GM19397 (cell line): ENCODE measurements at regions not wholly inside any gene's neighbourhood (a gene's known extent, or its start where the extent isn't known, plus 50 kb on each side); places are given as distances from the start of the nearest gene placed in this dataset.
"Not testable (repeated sequence)": the region's sequence is repeated elsewhere in the genome, so short reads cannot be mapped to it uniquely, and the experiment has no call there.

Experiments used
- ATAC-seq: cut with Tn5 transposase; IDR thresholded peaks from one replicate; pipeline ENCODE4 v1.9.1; 2021; ENCODE audit warnings: mild to moderate bottlenecking, moderate library complexity; ENCODE audit not compliant: unreplicated experiment

DNA sequence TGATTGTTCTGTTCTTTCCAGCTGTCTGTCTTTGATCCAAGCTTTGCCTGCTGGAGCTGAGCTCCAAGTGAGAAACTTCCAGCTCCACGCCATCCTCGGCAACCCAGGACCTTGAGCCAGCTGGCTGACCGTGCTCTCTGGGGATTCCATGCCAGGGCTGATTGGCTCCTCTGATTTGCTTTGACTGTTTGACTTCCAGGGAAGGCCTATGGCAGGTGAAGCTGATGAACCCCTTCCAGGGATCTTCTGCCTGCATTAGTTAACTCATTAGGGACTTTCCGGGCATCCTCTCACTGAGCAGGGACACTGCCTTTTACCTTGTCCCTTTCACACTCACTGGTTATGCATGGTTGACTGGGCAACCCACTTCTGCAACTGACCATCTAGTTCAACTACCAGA lies 406.1 kb downstream of the RPS6KC1 start:
- ATAC-seq: no peak

DNA sequence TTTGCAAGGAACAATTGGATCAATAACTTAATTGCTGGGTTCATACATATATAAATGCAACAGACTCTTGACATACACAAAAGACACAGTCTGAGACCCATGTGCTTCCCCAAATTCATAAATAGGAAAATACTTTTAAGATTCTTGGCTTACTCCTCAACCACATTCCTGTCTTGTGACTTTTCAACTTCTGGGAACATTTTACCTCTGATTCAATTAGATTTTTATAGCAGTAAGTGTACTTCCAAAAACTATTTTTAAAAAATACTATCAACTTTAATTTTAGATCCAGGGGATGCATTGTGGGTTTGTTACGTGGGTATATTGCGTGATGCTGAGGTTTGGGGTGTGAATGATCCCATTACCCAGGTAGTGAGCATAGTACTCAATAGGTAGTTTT lies 406.7 kb downstream of the RPS6KC1 start:
- no peak for ATAC-seq

DNA sequence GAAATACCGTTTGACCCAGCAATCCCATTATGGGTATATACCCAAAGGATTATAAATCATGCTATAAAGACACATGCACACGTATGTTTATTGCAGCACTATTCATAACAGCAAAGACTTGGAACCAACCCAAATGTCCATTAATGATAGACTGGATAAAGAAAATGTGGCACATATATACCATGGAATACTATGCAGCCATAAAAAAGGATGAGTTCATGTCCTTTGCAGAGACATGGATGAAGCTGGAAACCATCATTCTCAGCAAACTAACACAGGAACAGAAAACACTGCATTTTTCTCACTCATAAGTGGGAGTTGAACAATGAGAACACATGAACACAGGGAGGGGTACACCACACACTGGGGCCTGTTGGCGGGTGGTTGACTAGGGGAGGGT lies 411.3 kb downstream of the RPS6KC1 start:
- not testable (repeated sequence) for ATAC-seq

DNA sequence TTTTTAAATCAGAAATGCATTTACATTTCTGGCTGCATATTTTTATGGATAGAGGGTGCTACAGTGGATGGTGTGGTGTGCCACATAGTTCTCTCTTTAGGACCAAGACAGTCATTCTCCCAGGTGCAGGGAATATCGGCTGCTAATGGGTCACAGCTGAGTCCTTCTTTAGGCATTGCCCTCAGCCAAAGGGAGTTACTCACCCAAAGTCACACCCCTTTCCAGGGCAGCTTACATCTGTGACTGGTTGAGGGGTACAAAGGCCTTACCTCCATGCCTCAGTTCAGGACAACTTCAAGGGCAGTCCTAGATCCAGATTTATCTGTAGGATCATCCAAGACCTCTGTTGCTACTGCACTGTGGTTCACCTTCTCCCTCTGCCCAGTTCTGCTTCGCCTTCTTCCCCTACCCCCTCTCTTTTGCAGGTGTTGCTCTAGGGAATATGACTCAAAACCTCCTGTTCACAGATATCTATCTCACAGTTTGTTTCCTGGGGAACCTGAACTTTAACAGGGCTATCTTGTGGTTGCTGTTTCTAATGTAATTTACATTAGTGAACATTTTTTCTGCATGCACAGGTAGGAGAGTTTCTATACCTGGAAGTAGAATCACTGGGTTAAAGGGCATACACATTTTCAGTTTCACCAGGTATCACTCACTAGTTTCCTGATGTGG lies 413.9 kb downstream of the RPS6KC1 start:
- ATAC-seq: no peak

DNA sequence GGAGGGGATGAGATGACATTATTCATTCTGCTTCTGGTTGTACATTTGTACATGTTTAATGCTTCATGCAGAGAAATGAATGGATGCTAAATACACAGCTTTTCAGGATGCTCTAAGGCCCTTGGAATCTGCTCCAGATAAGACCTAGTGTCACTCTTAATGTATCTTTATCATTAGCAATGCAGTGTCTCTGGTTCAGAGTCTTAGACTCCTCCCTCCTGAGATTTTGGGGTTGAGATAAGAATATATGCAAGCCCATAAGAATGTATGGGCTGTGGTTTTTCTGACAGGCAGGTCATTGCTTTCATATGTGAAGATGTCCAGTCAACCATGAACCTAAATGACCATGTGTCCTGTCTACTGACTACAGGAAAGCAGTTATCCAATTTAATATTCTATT lies 415.5 kb downstream of the RPS6KC1 start:
- no peak for ATAC-seq

DNA sequence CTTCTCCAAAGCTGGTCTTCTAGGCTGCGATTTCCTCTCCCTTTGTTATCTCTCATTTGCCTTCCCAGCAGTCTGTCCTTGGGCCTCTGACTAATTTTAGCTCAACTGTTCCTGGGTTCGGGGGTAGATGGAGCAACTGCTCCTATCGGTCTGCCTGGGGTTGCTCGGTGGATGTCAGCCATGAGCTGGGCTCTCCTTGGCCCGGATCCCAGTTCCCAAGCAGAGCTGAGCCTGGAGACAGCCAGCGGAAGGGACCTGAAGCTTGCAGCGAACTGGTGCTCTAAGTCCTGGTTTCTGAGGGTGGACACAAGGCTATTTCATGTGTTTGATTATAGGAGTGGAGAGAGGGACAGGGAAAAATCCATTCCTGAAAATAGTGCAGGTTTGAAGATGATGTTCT lies 423.0 kb downstream of the RPS6KC1 start:
- no peak for ATAC-seq

DNA sequence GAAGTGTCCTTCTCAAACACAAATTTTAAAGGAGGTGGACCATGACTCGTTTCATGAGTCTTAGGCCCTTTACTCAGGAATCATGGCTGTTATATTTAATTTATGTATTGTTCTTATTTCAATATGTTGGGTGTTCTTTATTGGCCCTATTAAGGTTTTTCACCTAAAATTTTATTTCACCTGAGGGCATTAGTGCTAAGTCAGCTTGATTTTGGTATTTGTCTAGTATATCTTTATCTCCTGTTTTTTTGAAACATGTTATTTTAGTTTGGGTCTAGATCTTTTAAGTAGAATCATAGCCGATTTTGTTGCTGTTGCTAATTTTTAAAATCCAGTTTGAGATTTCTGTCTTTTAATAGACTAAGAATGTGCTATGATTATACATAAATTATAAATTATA lies 430.4 kb downstream of the RPS6KC1 start:
- ATAC-seq: no peak

DNA sequence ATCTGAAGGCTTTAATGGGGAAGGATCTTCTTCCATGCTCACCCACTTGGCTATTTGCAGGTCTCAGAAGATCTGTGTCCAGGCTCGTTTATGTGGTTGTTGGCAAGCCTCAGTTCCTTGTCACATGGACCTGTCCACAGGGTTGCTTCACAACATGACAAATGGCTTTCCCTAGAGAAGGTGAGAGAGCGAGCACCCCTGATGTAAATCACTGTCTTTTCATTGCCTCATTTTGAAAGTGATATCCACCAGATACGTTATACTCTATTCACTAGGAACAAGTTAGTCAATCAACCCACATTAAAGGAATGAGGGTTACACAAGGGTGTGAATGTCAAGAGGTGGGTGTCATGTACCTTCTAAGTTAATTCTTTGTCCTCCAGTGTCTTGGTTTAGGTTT lies 433.3 kb downstream of the RPS6KC1 start:
- ATAC-seq: no peak

DNA sequence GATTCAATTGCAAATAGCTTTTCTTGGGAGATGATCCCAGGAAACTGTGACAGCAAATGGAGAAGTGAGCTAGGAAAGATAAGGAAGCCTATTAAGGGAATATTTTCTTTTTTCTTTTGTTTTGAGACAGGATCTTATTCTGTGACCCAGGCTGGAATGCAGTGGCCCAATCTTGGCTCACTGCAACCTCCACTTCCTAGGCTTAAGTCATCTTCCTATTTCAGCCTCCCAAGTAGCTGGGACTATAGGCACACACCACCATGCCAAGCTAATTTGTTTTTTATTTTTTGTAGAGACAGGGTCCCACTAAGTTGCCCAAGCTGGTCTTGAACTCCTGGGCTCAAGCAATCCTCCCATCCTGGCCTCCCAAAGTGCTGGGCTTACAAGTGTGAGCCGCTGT lies 433.7 kb downstream of the RPS6KC1 start:
- no peak for ATAC-seq

DNA sequence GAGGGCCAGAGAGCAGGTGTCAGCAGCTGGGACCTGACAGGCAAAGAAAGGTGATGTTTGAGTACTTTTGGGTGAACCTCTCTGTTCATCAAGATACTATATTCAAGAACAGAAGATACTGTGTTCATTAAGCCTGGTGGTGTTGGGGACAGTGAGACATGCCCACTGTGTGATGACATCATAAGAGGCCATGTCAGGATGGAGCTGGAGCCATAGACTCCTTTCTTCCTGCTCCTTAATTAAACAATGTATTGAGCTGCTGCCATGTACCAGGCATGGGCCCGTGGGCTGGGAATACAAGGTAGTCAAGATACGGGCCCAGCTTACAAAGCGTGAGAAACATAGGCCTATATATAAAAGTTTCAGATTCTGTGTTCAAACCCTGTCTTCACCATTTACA lies 435.4 kb downstream of the RPS6KC1 start:
- ATAC-seq: no peak

DNA sequence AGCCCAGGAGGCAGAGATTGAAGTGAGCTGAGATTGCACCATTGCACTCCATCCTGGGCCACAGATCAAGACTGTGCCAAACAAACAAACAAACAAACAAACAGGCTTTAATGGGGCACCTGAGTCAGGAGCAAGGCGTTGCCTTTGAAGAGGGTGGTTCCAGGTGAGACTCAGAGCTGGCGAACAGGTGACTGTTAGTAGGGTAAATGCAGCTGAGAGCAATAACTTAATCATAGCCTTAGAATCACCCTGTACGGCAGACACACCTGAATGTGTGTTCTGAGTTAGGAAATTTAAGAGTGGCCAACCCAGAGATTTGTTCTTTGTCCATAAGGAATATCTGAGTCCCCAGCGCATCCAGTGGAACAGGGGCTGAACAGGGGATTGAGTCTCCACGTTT lies 440.4 kb downstream of the RPS6KC1 start:
- no peak for ATAC-seq

DNA sequence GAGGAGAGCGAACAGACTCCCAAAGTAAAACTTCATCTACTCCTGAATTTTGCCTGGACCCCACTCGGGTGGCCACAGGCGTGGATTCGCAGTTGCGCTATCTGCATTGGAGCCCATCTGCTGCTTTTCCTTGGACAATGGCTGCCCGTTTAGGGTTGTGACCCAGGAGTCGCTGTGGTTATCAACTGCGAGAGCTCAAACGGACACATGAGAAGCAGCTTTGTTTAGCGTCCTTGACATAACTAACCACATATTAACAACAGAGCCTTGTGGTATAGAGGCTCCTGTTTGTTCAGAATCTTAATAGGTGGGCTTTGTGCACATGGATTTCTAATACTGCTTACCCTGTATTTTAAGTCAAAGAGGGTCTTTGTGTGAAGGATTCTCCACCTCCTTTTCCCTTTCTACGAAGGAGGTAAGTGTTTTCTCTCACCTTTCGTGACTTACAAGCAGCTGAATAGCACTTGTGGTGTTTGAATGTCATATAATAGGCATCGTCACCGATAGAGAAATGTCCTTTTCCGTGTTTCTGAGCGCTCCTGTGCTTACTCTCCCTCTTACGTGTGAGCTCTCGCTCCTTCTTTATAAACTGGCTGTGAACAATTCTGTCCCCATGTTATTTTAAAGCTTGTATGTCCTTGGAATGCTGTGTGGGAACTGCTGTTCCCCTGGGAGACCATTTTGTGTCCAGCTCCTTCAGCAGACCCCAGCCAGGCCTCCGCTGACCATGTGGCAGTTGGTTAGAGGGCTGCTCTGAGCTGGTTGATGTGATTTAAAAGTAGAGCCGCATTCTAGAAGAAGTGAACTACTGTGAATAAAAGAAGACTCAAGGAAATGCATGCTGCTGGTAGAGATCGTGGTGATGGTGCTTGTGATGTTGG lies 441.4 kb downstream of the RPS6KC1 start:
- no peak for ATAC-seq

DNA sequence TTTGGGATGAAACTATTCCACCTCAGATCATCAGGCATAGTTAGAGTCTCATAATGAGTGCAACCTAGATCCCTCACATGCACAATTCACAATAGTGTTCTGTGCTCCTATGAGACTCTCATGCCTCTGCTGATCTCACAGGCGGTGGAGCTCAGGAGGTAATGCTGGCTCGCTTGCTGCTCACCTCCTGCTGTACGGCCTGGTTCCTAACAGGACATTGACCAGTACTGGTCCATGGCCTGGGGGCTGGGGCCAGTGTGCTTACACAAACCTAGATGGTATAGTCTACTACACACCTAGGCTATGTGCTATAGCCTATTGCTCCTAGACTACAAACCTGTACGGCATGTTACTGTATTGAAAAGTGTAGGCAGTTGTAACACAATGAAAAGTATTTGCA lies 448.4 kb downstream of the RPS6KC1 start:
- no peak for ATAC-seq

DNA sequence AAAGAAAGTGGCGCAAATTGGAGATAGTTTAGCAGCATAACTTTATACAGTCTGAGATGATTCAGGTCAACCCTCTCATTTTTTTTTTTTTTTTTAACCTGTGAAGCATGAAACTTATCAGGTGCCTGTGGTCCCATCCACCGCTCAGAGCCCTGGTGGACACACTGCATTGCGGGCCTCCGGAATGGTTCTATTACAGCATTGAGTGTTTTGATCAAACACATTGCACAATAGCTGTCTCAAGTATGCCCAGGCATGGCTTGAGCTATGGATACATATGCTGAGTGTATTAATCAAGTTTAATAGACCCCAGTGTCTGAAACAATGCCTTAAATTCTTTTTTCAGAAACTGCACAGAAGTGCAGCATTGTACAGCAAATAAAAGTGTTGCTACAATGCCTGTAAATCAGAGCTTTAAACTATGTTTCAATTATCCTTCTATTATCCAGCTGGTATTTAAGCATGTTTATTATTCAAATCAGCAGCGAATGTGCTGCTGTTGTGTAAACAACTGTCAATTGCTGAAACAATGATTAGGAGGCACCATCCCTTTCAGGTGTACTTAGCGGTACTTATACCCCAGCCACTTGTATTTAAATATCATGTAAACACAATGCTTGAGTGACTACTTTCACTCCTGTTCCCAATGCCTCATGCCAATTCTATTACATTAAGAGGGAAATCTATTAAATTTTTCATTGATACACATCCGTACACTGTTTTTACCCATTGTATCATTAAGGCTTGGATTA lies 456.6 kb downstream of the RPS6KC1 start:
- ATAC-seq: no peak

DNA sequence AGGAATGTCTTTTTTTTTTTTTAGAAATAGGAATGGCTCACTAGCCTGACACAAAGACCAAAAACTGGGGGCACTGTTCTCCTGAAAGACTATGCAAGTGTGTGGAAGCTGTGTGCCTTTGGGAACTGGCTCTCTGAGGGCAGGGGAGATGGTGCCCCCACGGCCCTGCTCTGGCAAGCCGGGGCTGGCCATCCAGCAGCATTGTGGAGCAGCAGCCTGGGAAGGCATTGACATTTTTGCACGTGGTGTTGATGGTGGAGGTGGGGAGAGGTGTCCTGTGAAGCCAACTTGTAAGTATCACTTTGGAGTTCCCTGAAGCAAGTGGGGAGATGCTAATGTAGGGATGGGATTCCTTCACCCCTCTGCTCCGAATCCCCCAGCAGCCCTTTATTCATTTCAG lies 460.1 kb downstream of the RPS6KC1 start:
- no peak for ATAC-seq

DNA sequence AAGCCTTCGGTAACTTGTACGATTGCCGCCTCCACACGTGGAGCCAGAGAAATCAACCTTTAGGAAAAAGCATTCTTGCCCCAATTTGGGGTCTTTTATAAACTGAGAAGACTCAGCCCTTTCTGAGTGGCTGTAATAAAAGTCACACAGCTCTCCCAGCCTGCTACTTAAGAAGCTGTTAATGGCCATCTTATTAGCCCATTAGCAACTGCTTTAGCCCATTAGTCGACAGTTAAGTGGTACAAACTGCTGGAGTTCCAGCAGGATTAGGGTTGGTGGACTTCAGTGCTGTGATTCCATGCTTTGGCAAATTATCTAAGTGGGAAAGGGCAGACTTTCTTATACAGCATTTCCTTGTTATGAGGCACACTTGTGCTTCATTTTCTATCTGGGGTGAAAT lies 461.3 kb downstream of the RPS6KC1 start:
- ATAC-seq: no peak

DNA sequence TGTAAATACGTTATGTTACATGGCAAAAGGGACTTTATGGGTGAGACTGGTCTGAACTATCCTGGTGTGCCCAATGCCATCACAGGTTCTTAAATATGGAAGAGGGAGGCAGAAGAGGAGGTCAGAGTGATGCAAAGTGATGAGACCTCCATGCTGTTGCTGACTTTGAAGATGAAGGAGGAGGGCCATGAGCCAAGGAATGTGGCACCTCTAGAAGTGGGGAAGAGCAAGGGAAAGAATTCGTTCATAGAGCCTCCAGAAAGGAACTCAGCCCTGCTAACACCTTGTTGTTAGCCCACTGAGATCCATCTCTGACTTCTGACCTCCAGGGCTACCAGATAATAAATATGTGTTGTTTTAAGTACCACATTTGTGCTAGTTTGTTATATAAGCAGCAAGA lies 462.0 kb downstream of the RPS6KC1 start:
- no peak for ATAC-seq

DNA sequence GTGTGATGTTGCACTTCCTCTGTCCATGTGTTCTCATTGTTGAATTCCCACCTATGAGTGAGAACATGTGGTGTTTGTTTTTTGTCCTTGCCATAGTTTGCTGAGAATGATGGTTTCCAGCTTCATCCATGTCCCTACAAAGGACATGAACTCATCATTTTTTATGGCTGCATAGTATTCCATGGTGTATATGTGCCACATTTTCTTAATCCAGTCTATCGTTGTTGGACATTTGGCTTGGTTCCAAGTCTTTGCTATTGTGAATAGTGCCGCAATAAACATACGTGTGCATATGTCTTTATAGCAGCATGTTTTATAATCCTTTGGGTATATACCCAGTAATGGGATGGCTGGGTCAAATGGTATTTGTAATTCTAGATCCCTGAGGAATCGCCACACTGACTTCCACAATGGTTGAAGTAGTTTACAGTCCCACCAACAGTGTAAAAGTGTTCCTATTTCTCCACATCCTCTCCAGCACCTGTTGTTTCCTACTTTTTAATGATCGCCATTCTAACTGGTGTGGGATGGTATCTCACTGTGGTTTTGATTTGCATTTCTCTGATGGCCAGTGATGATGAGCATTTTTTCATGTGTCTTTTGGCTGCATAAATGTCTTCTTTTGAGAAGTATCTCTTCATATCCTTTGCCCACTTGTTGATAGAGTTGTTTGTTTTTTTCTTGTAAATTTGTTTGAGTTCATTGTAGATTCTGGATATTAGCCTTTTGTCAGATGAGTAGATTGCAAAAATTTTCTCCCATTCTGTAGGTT lies 463.6 kb downstream of the RPS6KC1 start:
- ATAC-seq: not testable (repeated sequence)

DNA sequence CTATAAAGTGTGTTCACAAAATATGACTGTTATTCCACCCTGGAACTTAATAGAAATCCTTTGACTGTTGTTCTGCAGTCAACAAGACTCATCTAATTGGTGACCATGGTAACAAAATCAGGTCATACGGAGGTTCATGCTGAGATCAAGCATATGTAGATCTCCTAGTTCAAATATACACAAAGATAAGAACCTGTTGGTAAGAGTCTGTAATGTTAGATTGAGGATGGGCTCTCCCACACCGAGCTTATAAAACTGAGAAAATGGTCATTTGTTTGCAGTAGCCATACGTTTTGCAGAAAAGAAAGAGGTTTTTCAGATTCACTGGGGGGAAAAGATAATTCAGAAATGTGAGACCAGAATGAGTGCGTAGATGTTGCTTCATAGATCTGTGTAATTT lies 468.1 kb downstream of the RPS6KC1 start:
- no peak for ATAC-seq

DNA sequence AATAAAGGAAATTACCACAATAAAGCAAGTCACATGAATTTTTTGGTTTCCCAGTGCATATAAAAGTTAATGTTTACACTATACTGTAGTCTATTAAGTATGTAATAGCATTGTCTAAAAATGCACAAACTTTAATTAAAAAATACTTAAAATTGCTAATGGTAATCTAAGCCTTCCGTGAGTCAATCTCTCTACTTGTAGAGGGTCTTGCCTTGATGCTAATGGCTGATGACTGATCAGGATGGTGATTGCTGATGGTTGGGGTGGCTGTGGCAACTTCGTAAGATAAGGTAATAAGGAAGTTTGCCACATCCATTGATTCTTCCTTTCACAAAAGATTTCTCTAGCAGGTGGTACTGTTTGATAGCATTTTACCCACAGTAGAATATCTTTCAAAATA lies 466.6 kb upstream of the PROX1 start:
- ATAC-seq: no peak

DNA sequence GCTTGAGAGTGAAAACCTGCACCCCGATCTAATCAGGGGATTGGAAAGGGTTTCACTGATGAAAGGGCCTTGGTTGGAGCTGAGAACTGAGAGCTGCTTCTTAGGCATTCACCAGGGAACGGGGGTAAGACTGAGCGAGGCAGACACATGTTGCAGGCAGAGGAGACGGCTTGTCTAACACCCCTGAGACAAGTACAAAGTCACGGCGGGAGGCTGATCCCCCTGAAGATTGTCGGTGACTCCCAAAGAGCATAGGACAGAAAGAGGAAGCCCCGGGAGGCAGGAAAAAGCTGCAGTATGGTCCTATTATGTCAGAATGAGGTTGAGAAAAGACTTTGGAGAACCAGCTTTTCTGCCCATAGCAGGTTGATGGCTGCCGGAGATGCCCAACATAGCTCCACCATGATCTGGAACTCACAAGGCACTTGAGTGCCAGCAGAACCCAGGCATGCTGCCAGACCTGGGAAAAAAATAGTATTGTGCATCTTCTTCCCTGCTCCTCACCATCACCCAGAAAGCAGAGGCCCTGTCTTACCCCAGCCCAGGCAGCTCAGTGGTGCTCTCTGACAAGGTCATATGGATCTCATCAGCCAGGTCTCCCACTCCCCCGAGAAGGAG lies 463.9 kb upstream of the PROX1 start:
- ATAC-seq: no peak
